Natural killer cell (primary cell): ENCODE measurements at regions not wholly inside any gene's neighbourhood (a gene's known extent, or its start where the extent isn't known, plus 50 kb on each side); places are given as distances from the start of the nearest gene placed in this dataset.

Experiments
- ATAC-seq, 3 donors: fragments of 150-1000 bp in 2 of 3; fragments of 200-7000 bp in 1 of 3; cut with Tn5 transposase; 1 replicate in 1 of 3; 2 replicates in 2 of 3; pipeline ENCODE4 v1.10.0; 2021; ENCODE audit warnings: mild to moderate bottlenecking in 2 of 3, moderate library complexity in 2 of 3
- DNase-seq, 2 donors: peaks; one replicate each; pipeline versions ENCODE4 v3.0.0 to v3.0.0-alpha.2; 2013 to 2021; ENCODE audit warnings: mixed read lengths in 1 of 2
- H3K27ac ChIP-seq: one replicate; pipeline ENCODE4 v1.5.1; 2013; ENCODE audit warnings: mild to moderate bottlenecking, low read length
- H3K27me3 ChIP-seq: one replicate; pipeline ENCODE4 v1.6.1; 2013; ENCODE audit warnings: low read length; ENCODE audit not compliant: control insufficient read depth, insufficient read depth
- H3K36me3 ChIP-seq: one replicate; pipeline ENCODE4 v1.6.1; 2013; ENCODE audit warnings: low read length; ENCODE audit not compliant: control insufficient read depth, insufficient read depth
- H3K4me1 ChIP-seq: one replicate; pipeline ENCODE4 v1.6.1; 2013; ENCODE audit warnings: low read length; ENCODE audit not compliant: control insufficient read depth, insufficient read depth
- H3K4me3 ChIP-seq: one replicate; pipeline ENCODE4 v1.5.1; 2013; ENCODE audit warnings: low read length
- H3K9me3 ChIP-seq: one replicate; pipeline ENCODE4 v1.6.1; 2013; ENCODE audit warnings: low read length; ENCODE audit not compliant: control insufficient read depth, insufficient read depth
- H3K27ac Mint-ChIP-seq, 2 donors: one replicate each; pipeline ENCODE4 v1.8.0; 2022; ENCODE audit warnings: mild to moderate bottlenecking in 2 of 2, mixed read lengths in 2 of 2, moderate library complexity in 1 of 2
- H3K27me3 Mint-ChIP-seq, 2 donors: one replicate each; pipeline ENCODE4 v1.8.0; 2022; ENCODE audit warnings: low read depth in 2 of 2, mixed read lengths in 2 of 2
- H3K36me3 Mint-ChIP-seq: one replicate; pipeline ENCODE4 v1.8.0; 2022; ENCODE audit warnings: mixed read lengths
- H3K4me1 Mint-ChIP-seq, 2 donors: one replicate each; pipeline ENCODE4 v1.8.0; 2022; ENCODE audit warnings: mixed read lengths in 2 of 2
- H3K4me3 Mint-ChIP-seq: one replicate; pipeline ENCODE4 v1.8.0; 2022; ENCODE audit warnings: mild to moderate bottlenecking, moderate library complexity, mixed read lengths
- H3K9me3 Mint-ChIP-seq, 2 donors: one replicate each; pipeline ENCODE4 v1.8.0; 2022; ENCODE audit warnings: mixed read lengths in 2 of 2
- WGBS: methylation state at CpG from one replicate; pipeline ENCODE4 v1.1.7; 2013; ENCODE audit warnings: missing lambda C conversion rate; ENCODE audit not compliant: insufficient coverage; 5-methylcytosine and 5-hydroxymethylcytosine counted together
- intact Hi-C: fragments of 100-400 bp; cut with micrococcal nuclease; formaldehyde crosslinking; loops from one replicate; pipeline ENCODE4 v1.14.2; 2022
- TF ChIP-seq, protein P1 (sequence below): fragments of 200-600 bp; IDR thresholded peaks from one replicate; pipeline ENCODE4 v1.8.0; 2022; ENCODE audit warnings: antibody characterized with exemption

DNA sequence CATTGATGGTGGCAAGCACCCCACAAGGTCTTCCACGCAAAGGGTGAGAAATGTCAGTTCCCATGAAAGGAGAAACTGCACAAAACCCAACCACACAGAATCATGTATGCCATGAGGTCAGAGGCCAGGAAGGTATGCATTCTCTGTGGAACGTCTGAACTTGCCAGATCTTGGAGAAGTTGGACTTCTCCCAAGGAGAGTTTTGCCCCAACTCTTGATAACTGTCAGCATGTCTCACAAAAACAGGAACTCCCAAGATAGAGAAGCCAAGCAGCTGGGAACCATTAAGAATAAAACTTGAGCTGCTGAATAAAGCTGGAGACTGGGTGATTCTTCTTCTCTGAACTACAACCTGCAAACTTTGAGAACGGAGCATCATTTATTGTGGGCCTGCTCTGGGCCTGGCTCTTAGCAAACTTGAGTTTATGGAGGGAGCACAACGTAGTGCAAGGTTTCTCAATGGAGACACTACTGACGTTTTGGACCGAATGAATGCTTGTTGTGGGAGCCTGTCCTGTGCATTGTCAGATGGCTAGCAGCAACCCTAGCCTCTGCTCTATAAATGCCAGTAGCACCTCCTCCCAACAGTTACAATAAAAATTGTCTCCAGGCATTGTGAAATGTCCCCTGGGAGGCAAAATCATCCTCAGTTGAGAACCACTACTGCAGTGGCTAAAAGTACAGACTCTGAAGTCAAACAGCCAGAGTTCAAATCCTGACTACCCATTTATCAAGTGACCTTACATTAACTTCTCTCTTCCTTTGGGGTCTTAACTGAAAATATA, 193.5 kb downstream of the ACTL7B start:
- TF ChIP-seq, protein P1, sequence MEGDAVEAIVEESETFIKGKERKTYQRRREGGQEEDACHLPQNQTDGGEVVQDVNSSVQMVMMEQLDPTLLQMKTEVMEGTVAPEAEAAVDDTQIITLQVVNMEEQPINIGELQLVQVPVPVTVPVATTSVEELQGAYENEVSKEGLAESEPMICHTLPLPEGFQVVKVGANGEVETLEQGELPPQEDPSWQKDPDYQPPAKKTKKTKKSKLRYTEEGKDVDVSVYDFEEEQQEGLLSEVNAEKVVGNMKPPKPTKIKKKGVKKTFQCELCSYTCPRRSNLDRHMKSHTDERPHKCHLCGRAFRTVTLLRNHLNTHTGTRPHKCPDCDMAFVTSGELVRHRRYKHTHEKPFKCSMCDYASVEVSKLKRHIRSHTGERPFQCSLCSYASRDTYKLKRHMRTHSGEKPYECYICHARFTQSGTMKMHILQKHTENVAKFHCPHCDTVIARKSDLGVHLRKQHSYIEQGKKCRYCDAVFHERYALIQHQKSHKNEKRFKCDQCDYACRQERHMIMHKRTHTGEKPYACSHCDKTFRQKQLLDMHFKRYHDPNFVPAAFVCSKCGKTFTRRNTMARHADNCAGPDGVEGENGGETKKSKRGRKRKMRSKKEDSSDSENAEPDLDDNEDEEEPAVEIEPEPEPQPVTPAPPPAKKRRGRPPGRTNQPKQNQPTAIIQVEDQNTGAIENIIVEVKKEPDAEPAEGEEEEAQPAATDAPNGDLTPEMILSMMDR = no peak
- 62% methylated on average over 6 of the region's 6 CpGs for WGBS
- no peak for DNase-seq
- Histone ChIP-seq H3K36me3 (no peaks in the 10 kb centered on the region), H3K9me3 (peaks cover 17% of the 10 kb centered on the region), H3K4me3 (no peak overlapping the region), H3K4me1 (no peaks in the 10 kb centered on the region), H3K27me3 (no peaks in the 10 kb centered on the region), H3K27ac (no peak overlapping the region)
- H3K9me3 Mint-ChIP-seq = peaks cover 6 to 7% of the 10 kb centered on the region in 2 donors
- H3K4me1 Mint-ChIP-seq = no peaks in the 10 kb centered on the region
- no peak overlapping the region for H3K4me3 Mint-ChIP-seq
- H3K27me3 Mint-ChIP-seq = no peaks in the 10 kb centered on the region
- no peak for ATAC-seq
- peaks cover 11% of the 10 kb centered on the region for H3K36me3 Mint-ChIP-seq
- intact Hi-C loops = no loop called here
- H3K27ac Mint-ChIP-seq = no peak overlapping the region

DNA sequence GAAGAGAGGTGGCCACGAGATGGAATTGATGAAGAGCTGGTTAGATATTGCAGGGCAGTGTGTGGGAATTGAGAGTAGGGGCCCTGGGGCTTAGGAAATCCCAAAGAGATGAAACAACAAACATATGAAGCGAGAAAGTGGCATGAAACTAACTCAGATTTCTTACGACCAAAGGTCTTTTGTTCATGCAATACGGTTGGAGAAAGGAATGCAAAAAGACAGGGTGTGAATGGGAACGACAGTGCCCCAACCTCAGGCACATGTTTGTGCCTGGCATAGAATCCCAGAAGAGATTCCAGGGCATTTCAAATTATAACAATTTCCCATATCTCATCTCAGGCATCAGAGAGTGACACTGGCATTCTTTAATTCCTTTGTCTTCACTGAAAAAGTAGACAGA, 199.2 kb downstream of the ACTL7B start:
- Histone ChIP-seq H3K9me3 (peaks cover 17% of the 10 kb centered on the region), H3K4me1 (no peaks in the 10 kb centered on the region), H3K27ac (no peak overlapping the region), H3K36me3 (no peaks in the 10 kb centered on the region), H3K4me3 (no peak overlapping the region), H3K27me3 (no peaks in the 10 kb centered on the region)
- intact Hi-C loops = no loop called here
- no peaks in the 10 kb centered on the region for H3K4me1 Mint-ChIP-seq
- TF ChIP-seq, protein P1 = no peak
- WGBS = 90% methylated on average over 5 of the region's 5 CpGs
- no peaks in the 10 kb centered on the region for H3K27me3 Mint-ChIP-seq
- H3K4me3 Mint-ChIP-seq = no peak overlapping the region
- H3K27ac Mint-ChIP-seq = no peak overlapping the region
- DNase-seq (no peak), ATAC-seq (no peak)
- peaks cover 11% of the 10 kb centered on the region for H3K36me3 Mint-ChIP-seq
- H3K9me3 Mint-ChIP-seq = peaks cover 7 to 9% of the 10 kb centered on the region in 2 donors

DNA sequence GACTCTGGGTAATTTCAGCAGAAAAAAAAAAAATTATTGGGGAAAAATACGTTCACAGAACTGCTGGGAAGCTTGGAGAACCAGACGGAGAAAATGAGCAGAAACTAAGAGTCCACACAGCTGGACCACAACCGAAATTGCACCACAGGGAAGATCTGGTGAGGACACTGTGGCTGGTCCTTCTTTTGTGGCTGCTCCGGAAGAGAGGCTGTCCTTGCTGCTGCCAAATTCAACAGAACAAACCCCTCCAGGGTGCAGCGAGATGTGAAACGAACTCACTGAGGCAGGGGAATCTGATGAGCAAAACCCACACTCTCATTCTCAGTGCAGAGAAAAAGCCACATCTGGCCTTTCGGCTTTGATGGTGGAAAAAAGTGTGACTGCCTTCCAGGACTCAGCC, 200.0 kb downstream of the ACTL7B start:
- no peaks in the 10 kb centered on the region for H3K27me3 Mint-ChIP-seq
- DNase-seq (no peak), ATAC-seq (no peak)
- H3K27ac Mint-ChIP-seq = no peak overlapping the region
- intact Hi-C loops = no loop called here
- Histone ChIP-seq H3K27ac (no peak overlapping the region), H3K9me3 (peaks cover 17% of the 10 kb centered on the region), H3K27me3 (no peaks in the 10 kb centered on the region), H3K4me1 (no peaks in the 10 kb centered on the region), H3K4me3 (no peak overlapping the region), H3K36me3 (no peaks in the 10 kb centered on the region)
- WGBS = 82% methylated on average over 7 of the region's 7 CpGs
- H3K9me3 Mint-ChIP-seq = peaks cover 9% of the 10 kb centered on the region in 2 donors
- H3K4me1 Mint-ChIP-seq = no peaks in the 10 kb centered on the region
- peaks cover 11% of the 10 kb centered on the region for H3K36me3 Mint-ChIP-seq
- TF ChIP-seq, protein P1 = no peak
- no peak overlapping the region for H3K4me3 Mint-ChIP-seq

- H3K9me3 Mint-ChIP-seq = peaks cover 9% of the 10 kb centered on the region in 2 donors
- H3K36me3 ChIP-seq = no peaks in the 10 kb centered on the region
- H3K27me3 ChIP-seq = no peaks in the 10 kb centered on the region
- DNase-seq = no peak
- no peak overlapping the region for H3K4me3 ChIP-seq
- TF ChIP-seq, protein P1 = no peak
- H3K4me1 ChIP-seq = no peaks in the 10 kb centered on the region
- 84% methylated on average over 2 of the region's 2 CpGs for WGBS
- no peak overlapping the region for H3K27ac ChIP-seq
- peaks cover 11% of the 10 kb centered on the region for H3K36me3 Mint-ChIP-seq
- H3K27ac Mint-ChIP-seq = no peak overlapping the region
- ATAC-seq = no peak
- H3K4me3 Mint-ChIP-seq = no peak overlapping the region
- H3K27me3 Mint-ChIP-seq = no peaks in the 10 kb centered on the region
- peaks cover 11% of the 10 kb centered on the region for H3K9me3 ChIP-seq
- H3K4me1 Mint-ChIP-seq = no peaks in the 10 kb centered on the region
- intact Hi-C loops = no loop called here
These were observed 201.2 kb downstream of the ACTL7B start for GRCh38 chr9:108654566-108654965.
